Esophagus muscularis mucosa (tissue), 4 donors: ENCODE measurements at regions not wholly inside any gene's neighbourhood (a gene's known extent, or its start where the extent isn't known, plus 50 kb on each side); places are given as distances from the start of the nearest gene placed in this dataset.

Experiments used
- DNase-seq: peaks from one replicate; pipeline ENCODE4 v3.0.0-alpha.2; 2017; ENCODE audit errors: extremely low spot score
- H3K27ac ChIP-seq, 4 donors: fragments of 200-600 bp; sonication (generic); replicated peaks in 1 of 4; 1 replicate in 3 of 4; 2 replicates in 1 of 4; pipeline ENCODE4 v1.5.1; 2016 to 2019; ENCODE audit warnings: mild to moderate bottlenecking in 1 of 4
- H3K27me3 ChIP-seq, 4 donors: fragments of 200-600 bp; sonication (generic); one replicate each; pipeline versions ENCODE4 v1.5.1 to v1.6.0; 2016 to 2019
- H3K36me3 ChIP-seq, 4 donors: fragments of 200-600 bp; sonication (generic); one replicate each; pipeline ENCODE4 v1.5.1; 2016 to 2019
- H3K4me1 ChIP-seq, 4 donors: fragments of 200-600 bp; sonication (generic); one replicate each; pipeline ENCODE4 v1.5.1; 2016 to 2019
- H3K4me3 ChIP-seq, 4 donors: fragments of 200-600 bp; sonication (generic); 1 replicate in 2 of 4; 2 replicates in 2 of 4; pipeline ENCODE4 v1.5.1; 2016 to 2019; ENCODE audit warnings: mild to moderate bottlenecking in 4 of 4, moderate library complexity in 1 of 4
- H3K9me3 ChIP-seq, 4 donors: fragments of 200-600 bp; sonication (generic); 1 replicate in 3 of 4; 2 replicates in 1 of 4; pipeline ENCODE4 v1.5.1; 2016 to 2019
- EP300 ChIP-seq: sonication (generic); formaldehyde crosslinking; IDR thresholded peaks from one replicate; pipeline ENCODE4 v1.6.1; 2017; ENCODE audit warnings: antibody characterized with exemption
- POLR2A ChIP-seq: fragments of 450-650 bp; IDR thresholded peaks from one replicate; pipeline ENCODE4 v1.6.1; 2017; ENCODE audit warnings: antibody characterized with exemption, moderate library complexity, mild to moderate bottlenecking, low read depth
- POLR2AphosphoS5 ChIP-seq, 2 donors: sonication (generic); formaldehyde crosslinking; IDR thresholded peaks; one replicate each; pipeline ENCODE4 v1.6.1; 2017; ENCODE audit warnings: antibody characterized with exemption in 2 of 2
- WGBS: methylation state at CpG from one replicate; pipeline ENCODE4 v1.1.5; 2018; 5-methylcytosine and 5-hydroxymethylcytosine counted together
- intact Hi-C: fragments of 100-400 bp; cut with DNase I; formaldehyde crosslinking; loops from one replicate; pipeline ENCODE4 v1.15.1; 2023
- TF ChIP-seq, protein P1 (sequence below), 3 experiments: fragments of 200-600 bp in 2 of 3; fragments of 450-650 bp in 1 of 3; sonication (generic) in 2 of 3; IDR thresholded peaks; one replicate each; pipeline ENCODE4 v1.5.1; 2017 to 2019; ENCODE audit warnings: antibody characterized with exemption in 3 of 3, mild to moderate bottlenecking in 2 of 3, moderate library complexity in 1 of 3

DNA sequence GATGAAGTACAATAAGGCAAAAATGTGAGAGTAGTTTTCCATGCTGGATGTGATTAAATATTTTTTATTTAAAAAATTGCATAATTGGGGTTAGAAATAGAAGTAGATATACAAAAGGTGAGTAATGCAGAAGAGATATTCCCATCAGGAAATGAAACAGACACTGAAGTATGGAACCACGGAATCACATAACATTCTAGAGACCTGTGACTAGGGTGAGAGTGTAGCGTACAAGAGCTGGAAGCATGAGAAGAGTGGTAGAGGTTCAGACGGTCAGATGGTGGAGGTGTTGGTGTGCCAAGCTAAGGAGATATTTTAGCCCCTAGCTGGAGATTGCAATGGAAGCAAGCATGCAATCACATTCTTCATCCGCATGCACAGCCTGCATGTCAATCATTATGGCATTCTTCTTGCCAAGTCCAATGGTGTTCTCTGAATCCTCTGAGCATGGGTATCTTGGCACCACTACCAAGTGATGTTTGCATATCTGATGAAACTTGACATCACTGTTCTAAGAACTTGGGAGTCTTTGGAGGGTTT lies 587.8 kb downstream of the PSAT1 start:
- no peak overlapping the region for H3K27ac ChIP-seq
- intact Hi-C loops, result no loop called here
- no peaks in the 10 kb centered on the region for H3K4me1 ChIP-seq
- DNase-seq, result no peak
- H3K4me3 ChIP-seq, result no peak overlapping the region
- TF ChIP-seq POLR2A (no peak), EP300 (no peak), POLR2AphosphoS5 (IDR thresholded peaks at IDR 0.05) (no peak)
- TF ChIP-seq, protein P1, sequence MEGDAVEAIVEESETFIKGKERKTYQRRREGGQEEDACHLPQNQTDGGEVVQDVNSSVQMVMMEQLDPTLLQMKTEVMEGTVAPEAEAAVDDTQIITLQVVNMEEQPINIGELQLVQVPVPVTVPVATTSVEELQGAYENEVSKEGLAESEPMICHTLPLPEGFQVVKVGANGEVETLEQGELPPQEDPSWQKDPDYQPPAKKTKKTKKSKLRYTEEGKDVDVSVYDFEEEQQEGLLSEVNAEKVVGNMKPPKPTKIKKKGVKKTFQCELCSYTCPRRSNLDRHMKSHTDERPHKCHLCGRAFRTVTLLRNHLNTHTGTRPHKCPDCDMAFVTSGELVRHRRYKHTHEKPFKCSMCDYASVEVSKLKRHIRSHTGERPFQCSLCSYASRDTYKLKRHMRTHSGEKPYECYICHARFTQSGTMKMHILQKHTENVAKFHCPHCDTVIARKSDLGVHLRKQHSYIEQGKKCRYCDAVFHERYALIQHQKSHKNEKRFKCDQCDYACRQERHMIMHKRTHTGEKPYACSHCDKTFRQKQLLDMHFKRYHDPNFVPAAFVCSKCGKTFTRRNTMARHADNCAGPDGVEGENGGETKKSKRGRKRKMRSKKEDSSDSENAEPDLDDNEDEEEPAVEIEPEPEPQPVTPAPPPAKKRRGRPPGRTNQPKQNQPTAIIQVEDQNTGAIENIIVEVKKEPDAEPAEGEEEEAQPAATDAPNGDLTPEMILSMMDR (IDR thresholded peaks at IDR 0.05), result no peak
- WGBS, result 90% methylated on average over 4 of the region's 4 CpGs
- no peaks in the 10 kb centered on the region for H3K36me3 ChIP-seq
- H3K9me3 ChIP-seq, result no peaks in the 10 kb centered on the region
- H3K27me3 ChIP-seq, result no peaks in the 10 kb centered on the region

DNA sequence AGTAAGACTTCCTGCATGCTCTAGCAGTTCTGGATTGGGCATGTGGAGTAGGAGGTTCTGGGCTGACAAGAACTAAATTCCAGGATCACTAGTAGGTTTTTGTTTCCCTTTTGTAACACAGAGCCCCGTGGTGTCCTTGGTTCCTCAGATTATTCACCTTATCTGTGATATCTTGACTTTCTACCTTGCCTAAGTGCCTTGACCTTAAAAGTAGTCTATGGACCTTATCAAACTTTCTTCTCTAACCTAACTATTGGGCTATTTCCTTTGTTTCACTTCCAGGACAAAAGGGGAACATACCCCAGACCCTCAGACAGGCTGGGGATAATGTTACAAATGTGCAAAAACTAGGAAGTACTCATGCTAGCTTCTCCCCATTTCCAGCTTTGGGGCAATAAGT lies 595.3 kb downstream of the PSAT1 start:
- Histone ChIP-seq H3K9me3 (peaks cover 0 to 8% (median 5%) of the 10 kb centered on the region in 4 donors), H3K27ac (no peak overlapping the region), H3K27me3 (no peaks in the 10 kb centered on the region), H3K36me3 (no peaks in the 10 kb centered on the region), H3K4me3 (no peak overlapping the region), H3K4me1 (no peaks in the 10 kb centered on the region)
- no peak for TF ChIP-seq POLR2AphosphoS5 (IDR thresholded peaks at IDR 0.05)
- TF ChIP-seq EP300, result no peak
- TF ChIP-seq, protein P1 (IDR thresholded peaks at IDR 0.05), result no peak
- TF ChIP-seq POLR2A, result no peak
- DNase-seq, result no peak
- intact Hi-C loops, result no loop called here
- 64% methylated on average over 1 of the region's 1 CpG for WGBS

DNA sequence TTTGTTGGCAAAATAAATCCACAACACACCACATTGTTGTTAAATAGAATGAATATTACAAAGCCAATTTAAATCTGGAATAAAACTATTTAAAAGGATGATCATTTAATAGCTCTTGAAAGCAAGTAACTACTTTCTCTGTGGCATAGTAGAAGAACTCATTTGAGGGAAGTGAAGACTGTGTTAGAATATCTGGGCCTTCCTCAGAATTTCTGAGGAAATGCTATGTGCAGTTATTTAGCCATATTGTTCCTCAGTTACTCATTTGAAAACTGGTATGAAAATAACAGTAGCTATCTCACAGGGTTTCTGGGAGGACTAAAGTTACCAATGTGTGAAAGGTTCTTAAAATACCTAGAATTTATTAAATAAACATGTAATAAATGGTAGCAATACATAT lies 595.8 kb downstream of the PSAT1 start:
- Histone ChIP-seq H3K4me3 (no peak overlapping the region), H3K4me1 (no peaks in the 10 kb centered on the region), H3K9me3 (peaks cover 0 to 8% (median 5%) of the 10 kb centered on the region in 4 donors), H3K27me3 (no peaks in the 10 kb centered on the region), H3K36me3 (no peaks in the 10 kb centered on the region), H3K27ac (no peak overlapping the region)
- DNase-seq, result no peak
- TF ChIP-seq POLR2A (no peak), POLR2AphosphoS5 (IDR thresholded peaks at IDR 0.05) (no peak), EP300 (no peak)
- TF ChIP-seq, protein P1 (IDR thresholded peaks at IDR 0.05), result no peak
- intact Hi-C loops, result no loop called here

DNA sequence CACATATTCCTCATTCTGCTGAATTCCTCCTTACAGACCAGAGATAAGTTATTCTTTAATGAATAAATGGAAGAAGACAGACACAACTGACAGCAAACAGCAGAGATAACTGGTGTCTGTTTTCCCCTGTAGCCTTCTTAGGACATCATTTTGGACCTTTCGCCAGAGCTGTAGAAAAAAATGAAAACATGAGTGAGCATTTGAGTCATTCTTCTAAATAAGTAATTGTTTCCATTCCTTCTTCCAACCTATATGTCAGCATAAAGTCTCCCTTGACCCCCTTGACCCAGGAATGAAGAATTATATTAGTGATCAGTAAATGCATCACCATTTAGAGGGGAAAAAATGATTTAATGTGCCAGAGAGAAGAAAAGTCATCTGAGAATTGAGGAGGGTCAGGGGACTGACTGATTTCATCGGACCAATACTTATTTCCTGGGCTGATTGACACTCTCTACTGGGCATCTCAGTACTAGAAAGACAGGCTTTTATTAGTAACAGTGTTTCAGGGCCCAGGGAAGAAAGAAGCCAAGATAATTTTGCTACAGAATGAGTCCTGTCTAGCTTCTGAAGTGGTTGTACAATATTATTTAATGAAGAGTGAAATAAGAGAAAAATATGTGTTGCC lies 597.0 kb downstream of the PSAT1 start:
- H3K27me3 ChIP-seq, result no peaks in the 10 kb centered on the region
- intact Hi-C loops, result no loop called here
- no peak overlapping the region for H3K27ac ChIP-seq
- H3K4me3 ChIP-seq, result no peak overlapping the region
- no peaks in the 10 kb centered on the region for H3K36me3 ChIP-seq
- TF ChIP-seq POLR2A (no peak), POLR2AphosphoS5 (IDR thresholded peaks at IDR 0.05) (no peak), EP300 (no peak)
- TF ChIP-seq, protein P1 (IDR thresholded peaks at IDR 0.05), result no peak
- no peaks in the 10 kb centered on the region for H3K4me1 ChIP-seq
- DNase-seq, result no peak
- WGBS, result 84% methylated on average over 2 of the region's 2 CpGs
- H3K9me3 ChIP-seq, result peaks cover 0 to 8% (median 5%) of the 10 kb centered on the region in 4 donors

DNA sequence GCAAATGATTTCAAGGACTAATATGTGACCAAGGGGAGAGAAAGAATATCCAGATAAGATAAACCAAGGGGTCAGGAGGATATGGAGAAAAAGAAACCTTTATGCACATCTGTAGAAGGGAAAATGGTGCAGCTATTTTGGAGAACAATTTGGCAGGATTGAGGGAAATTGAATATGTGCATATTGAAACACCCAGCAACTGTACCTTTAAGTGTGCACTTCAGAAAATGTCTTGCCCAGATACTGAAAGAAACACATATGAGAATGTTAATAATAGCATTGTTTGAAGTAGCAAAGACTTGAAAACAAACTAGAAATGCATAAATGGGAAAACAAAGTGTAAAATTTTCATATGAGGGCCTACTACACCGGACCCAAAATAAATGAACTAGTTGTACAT lies 599.6 kb downstream of the PSAT1 start:
- Histone ChIP-seq H3K27me3 (no peaks in the 10 kb centered on the region), H3K27ac (no peak overlapping the region), H3K4me3 (no peak overlapping the region), H3K36me3 (no peaks in the 10 kb centered on the region), H3K9me3 (no peaks in the 10 kb centered on the region), H3K4me1 (no peaks in the 10 kb centered on the region)
- TF ChIP-seq POLR2A (no peak), EP300 (no peak), POLR2AphosphoS5 (IDR thresholded peaks at IDR 0.05) (no peak)
- TF ChIP-seq, protein P1 (IDR thresholded peaks at IDR 0.05), result no peak
- intact Hi-C loops, result no loop called here
- DNase-seq, result no peak
- 88% methylated on average over 1 of the region's 1 CpG for WGBS
